GM18519 (cell line): ENCODE measurements at regions not wholly inside any gene's neighbourhood (a gene's known extent, or its start where the extent isn't known, plus 50 kb on each side); places are given as distances from the start of the nearest gene placed in this dataset.

Experiments used
- ATAC-seq: cut with Tn5 transposase; IDR thresholded peaks from one replicate; pipeline ENCODE4 v1.9.1; 2021; ENCODE audit warnings: mild to moderate bottlenecking, moderate library complexity; ENCODE audit not compliant: unreplicated experiment, low FRiP score

- no peak for ATAC-seq
Observed at GRCh38 chr5:90136952-90137528, 272.5 kb downstream of the CETN3 start.

GRCh38 chr5:90135779-90136378, 273.7 kb downstream of the CETN3 start:
- no peak for ATAC-seq

- ATAC-seq: no peak
Observed at GRCh38 chr5:90134892-90135291, 274.7 kb downstream of the CETN3 start.

GRCh38 chr5:90134381-90134780, 275.2 kb downstream of the CETN3 start:
- ATAC-seq: no peak

GRCh38 chr5:90133941-90134340, 275.6 kb downstream of the CETN3 start:
- ATAC-seq: no peak

- ATAC-seq: peak; percentile 64
Observed at GRCh38 chr5:90131383-90132133, 278.0 kb downstream of the CETN3 start.

GRCh38 chr5:90128551-90128950, 281.0 kb downstream of the CETN3 start:
- ATAC-seq: no peak

GRCh38 chr5:90119531-90119971, 290.0 kb downstream of the CETN3 start:
- no peak for ATAC-seq

GRCh38 chr5:90117005-90117404, 292.6 kb downstream of the CETN3 start:
- no peak for ATAC-seq

GRCh38 chr5:90113108-90113507, 296.4 kb downstream of the CETN3 start:
- no peak for ATAC-seq

GRCh38 chr5:90112033-90112692, 297.4 kb downstream of the CETN3 start:
- no peak for ATAC-seq

- no peak for ATAC-seq
Observed at GRCh38 chr5:90111364-90112032, 298.1 kb downstream of the CETN3 start.

GRCh38 chr5:90109285-90109684, 300.3 kb downstream of the CETN3 start:
- no peak for ATAC-seq

- no peak for ATAC-seq
Observed at GRCh38 chr5:90099099-90099498, 310.5 kb downstream of the CETN3 start.

- no peak for ATAC-seq
Observed at GRCh38 chr5:90097082-90097477, 312.5 kb downstream of the CETN3 start.

GRCh38 chr5:90096415-90097081, 313.0 kb downstream of the CETN3 start:
- no peak for ATAC-seq

GRCh38 chr5:90095292-90096060, 314.1 kb downstream of the CETN3 start:
- no peak for ATAC-seq

- ATAC-seq: no peak
Observed at GRCh38 chr5:90093751-90094485, 315.6 kb downstream of the CETN3 start.

GRCh38 chr5:90092734-90093133, 316.8 kb downstream of the CETN3 start:
- ATAC-seq: no peak
